H1 (cell line): ENCODE measurements at regions not wholly inside any gene's neighbourhood (a gene's known extent, or its start where the extent isn't known, plus 50 kb on each side); places are given as distances from the start of the nearest gene placed in this dataset.

Experiments used
- CTCF ChIA-PET: fragments of 300-600 bp; sonication (Branson Sonifier 250); formaldehyde crosslinking; loops from one replicate; lab custom pipeline; 2021; ENCODE audit not compliant: partially characterized antibody; lab: Charles Lee
- POLR2A ChIA-PET: fragments of 300-600 bp; sonication (Branson Sonifier 250); formaldehyde crosslinking; loops from one replicate; lab custom pipeline; 2021; ENCODE audit warnings: inconsistent platforms; ENCODE audit not compliant: partially characterized antibody; lab: Charles Lee
- DNase-seq, 2 experiments: peaks; one replicate each; pipeline versions ENCODE4 v3.0.0 to v3.0.0-alpha.2; 2010 to 2022; ENCODE audit warnings: low spot score in 2 of 2, low read depth in 1 of 2, mixed read lengths in 1 of 2
- FAIRE-seq: peaks from 2 replicates; lab custom pipeline; 2011; peaks lifted over from hg19 to GRCh38; lab: Jason Lieb, UNC
- H2AFZ ChIP-seq: 2 replicates; pipeline ENCODE4 v1.8.1; 2012; ENCODE audit warnings: low read length, inconsistent platforms
- H2AK5ac ChIP-seq: 2 replicates; pipeline ENCODE4 v1.6.1; 2013; ENCODE audit warnings: low read depth, low read length
- H2BK120ac ChIP-seq: replicated peaks from 2 replicates; pipeline ENCODE3; 2013; ENCODE audit warnings: low read depth, low read length, inconsistent platforms
- H2BK12ac ChIP-seq: 2 replicates; pipeline ENCODE4 v1.6.1; 2013; ENCODE audit warnings: low read depth, low read length
- H2BK15ac ChIP-seq: 2 replicates; pipeline ENCODE4 v1.6.1; 2013; ENCODE audit warnings: low read length
- H2BK20ac ChIP-seq: 2 replicates; pipeline ENCODE4 v1.6.1; 2013; ENCODE audit warnings: low read length
- H2BK5ac ChIP-seq: 2 replicates; pipeline ENCODE4 v1.6.1; 2013; ENCODE audit warnings: low read depth, low read length
- H3K14ac ChIP-seq: 2 replicates; pipeline ENCODE4 v1.6.1; 2013; ENCODE audit warnings: inconsistent platforms; ENCODE audit not compliant: insufficient read length
- H3K18ac ChIP-seq: 2 replicates; pipeline ENCODE4 v1.6.1; 2013; ENCODE audit warnings: low read length; ENCODE audit errors: extremely low read depth
- H3K23ac ChIP-seq: 2 replicates; pipeline ENCODE4 v1.6.1; 2013; ENCODE audit warnings: inconsistent platforms; ENCODE audit not compliant: insufficient read length
- H3K23me2 ChIP-seq: 2 replicates; pipeline ENCODE4 v1.6.1; 2013; ENCODE audit warnings: low read depth, low read length
- H3K27ac ChIP-seq: 2 replicates; pipeline ENCODE4 v1.6.1; 2011; ENCODE audit warnings: low read depth, low read length, inconsistent platforms
- H3K27me3 ChIP-seq, 4 experiments: replicated peaks in 1 of 4; 1 replicate in 1 of 4; 2 replicates in 3 of 4; pipeline versions ENCODE4 v1.6.1 to v1.8.1; 2011 to 2013; ENCODE audit warnings: low read length in 3 of 4, mild to moderate bottlenecking in 3 of 4, inconsistent platforms in 2 of 4, mixed read lengths in 2 of 4, moderate library complexity in 1 of 4; ENCODE audit not compliant: control insufficient read depth in 3 of 4, insufficient read depth in 3 of 4; ENCODE audit errors: extremely low read depth in 1 of 4
- H3K36me3 ChIP-seq, 4 experiments: 2 replicates each; pipeline versions ENCODE4 v1.6.1 to v1.8.1; 2011 to 2013; ENCODE audit warnings: mild to moderate bottlenecking in 4 of 4, low read length in 3 of 4, moderate library complexity in 2 of 4, control low read depth in 1 of 4, inconsistent platforms in 1 of 4; ENCODE audit not compliant: insufficient read depth in 4 of 4, control insufficient read depth in 2 of 4
- H3K4ac ChIP-seq: replicated peaks from 2 replicates; pipeline ENCODE3; 2013; ENCODE audit warnings: low read length, low read depth, mixed read lengths, inconsistent platforms; ENCODE audit not compliant: insufficient read length
- H3K4me1 ChIP-seq, 4 experiments: replicated peaks in 1 of 4; 1 replicate in 1 of 4; 2 replicates in 3 of 4; pipeline versions ENCODE4 v1.6.1 to v1.8.1; 2011 to 2013; ENCODE audit warnings: low read length in 3 of 4, inconsistent platforms in 2 of 4, mixed read lengths in 1 of 4; ENCODE audit not compliant: insufficient read depth in 4 of 4, control insufficient read depth in 3 of 4
- H3K4me2 ChIP-seq, 2 experiments: 2 replicates each; pipeline versions ENCODE4 v1.6.1 to v1.8.1; 2011 to 2013; ENCODE audit warnings: low read depth in 2 of 2, low read length in 2 of 2, control low read depth in 1 of 2, inconsistent platforms in 1 of 2, mild to moderate bottlenecking in 1 of 2; ENCODE audit not compliant: insufficient read depth in 1 of 2
- H3K4me3 ChIP-seq, 4 experiments: fragments of 200-600, 300-600 bp in 1 of 4; sonication (generic), shearing (Covaris generic), sonication (Bioruptor Twin) in 1 of 4; 2 replicates each; pipeline versions ENCODE4 v1.5.1 to v1.8.1; 2011 to 2016; ENCODE audit warnings: low read length in 4 of 4, low read depth in 3 of 4, control low read depth in 2 of 4, inconsistent platforms in 2 of 4, mild to moderate bottlenecking in 2 of 4, mixed read lengths in 1 of 4, moderate library complexity in 1 of 4; ENCODE audit not compliant: insufficient read depth in 2 of 4; ENCODE audit errors: extremely low read depth in 1 of 4
- H3K56ac ChIP-seq: replicated peaks from 2 replicates; pipeline ENCODE3; 2013; ENCODE audit warnings: low read depth, mild to moderate bottlenecking, mixed read lengths, low read length, inconsistent platforms; ENCODE audit not compliant: insufficient read length
- H3K79me1 ChIP-seq: 2 replicates; pipeline ENCODE4 v1.6.1; 2013; ENCODE audit warnings: low read depth, low read length, control low read depth
- H3K79me2 ChIP-seq, 2 experiments: 2 replicates each; pipeline versions ENCODE4 v1.6.1 to v1.8.1; 2012 to 2013; ENCODE audit warnings: low read length in 2 of 2, mild to moderate bottlenecking in 2 of 2, inconsistent platforms in 1 of 2; ENCODE audit not compliant: insufficient read depth in 2 of 2, control insufficient read depth in 1 of 2
- H3K9ac ChIP-seq, 4 experiments: replicated peaks in 1 of 4; 1 replicate in 1 of 4; 2 replicates in 3 of 4; pipeline versions ENCODE4 v1.6.1 to v1.8.1; 2011 to 2013; ENCODE audit warnings: low read depth in 3 of 4, low read length in 3 of 4, control low read depth in 2 of 4, mild to moderate bottlenecking in 2 of 4, moderate library complexity in 2 of 4, inconsistent platforms in 1 of 4; ENCODE audit errors: extremely low read depth in 1 of 4
- H3K9me3 ChIP-seq, 2 experiments: 2 replicates each; pipeline versions ENCODE4 v1.6.1 to v1.8.1; 2012 to 2013; ENCODE audit warnings: mild to moderate bottlenecking in 2 of 2, moderate library complexity in 2 of 2, control low read depth in 1 of 2, inconsistent platforms in 1 of 2, low read depth in 1 of 2, low read length in 1 of 2, mixed read lengths in 1 of 2; ENCODE audit not compliant: insufficient read depth in 2 of 2
- H4K20me1 ChIP-seq, 2 experiments: replicated peaks in 1 of 2; 2 replicates each; pipeline versions ENCODE3 to v1.8.1; 2011 to 2013; ENCODE audit warnings: inconsistent platforms in 2 of 2, low read length in 2 of 2, mild to moderate bottlenecking in 1 of 2; ENCODE audit not compliant: insufficient read depth in 2 of 2, control insufficient read depth in 1 of 2
- H4K5ac ChIP-seq: 2 replicates; pipeline ENCODE4 v1.6.1; 2013; ENCODE audit warnings: low read length, low read depth, mixed read lengths, inconsistent platforms; ENCODE audit not compliant: insufficient read length
- H4K8ac ChIP-seq: 2 replicates; pipeline ENCODE4 v1.8.0; 2013; ENCODE audit warnings: mild to moderate bottlenecking, moderate library complexity, low read length, inconsistent platforms; ENCODE audit not compliant: insufficient read depth; ENCODE audit errors: extremely low read depth
- H4K91ac ChIP-seq: replicated peaks from 2 replicates; pipeline ENCODE3; 2013; ENCODE audit warnings: low read length, mixed read lengths, inconsistent platforms; ENCODE audit not compliant: insufficient read length
- CHD2 ChIP-seq: IDR thresholded peaks from 2 replicates; pipeline ENCODE4 v1.6.1; 2012; ENCODE audit warnings: low read length, improper control_type of control experiment
- EZH2 ChIP-seq: fragments of 200-600 bp; sonication (generic); IDR thresholded peaks from 2 replicates; pipeline ENCODE4 v1.7.1; 2012; ENCODE audit warnings: low read depth, mild to moderate bottlenecking, moderate library complexity, low read length, inconsistent platforms; ENCODE audit not compliant: severe bottlenecking
- GTF2F1 ChIP-seq: IDR thresholded peaks from 2 replicates; pipeline ENCODE4 v1.6.1; 2012; ENCODE audit warnings: low read depth, low read length, improper control_type of control experiment, borderline replicate concordance
- POLR2A ChIP-seq, 2 experiments: IDR thresholded peaks; 1 replicate in 1 of 2; 2 replicates in 1 of 2; pipeline ENCODE4 v1.6.1; 2011; ENCODE audit warnings: low read depth in 2 of 2, low read length in 2 of 2, mild to moderate bottlenecking in 2 of 2; ENCODE audit errors: control extremely low read depth in 1 of 2
- SP4 ChIP-seq: IDR thresholded peaks from 2 replicates; pipeline ENCODE4 v1.6.1; 2012; ENCODE audit warnings: low read length, inconsistent platforms
- TAF1 ChIP-seq: IDR thresholded peaks from 2 replicates; pipeline ENCODE4 v1.6.1; 2011; ENCODE audit warnings: mild to moderate bottlenecking, low read depth, low read length
- TBP ChIP-seq: IDR thresholded peaks from 2 replicates; pipeline ENCODE4 v1.6.1; 2011; ENCODE audit warnings: low read depth, low read length, improper control_type of control experiment
- WGBS, 2 experiments: shearing (Covaris generic) in 1 of 2; methylation state at CpG; one replicate each; pipeline versions ENCODE4 v1.1.6 to v1.1.7; 2013 to 2015; ENCODE audit warnings: low lambda C conversion rate in 2 of 2, mixed read lengths in 2 of 2, inconsistent platforms in 1 of 2, low coverage in 1 of 2, missing lambda C conversion rate in 1 of 2; ENCODE audit not compliant: insufficient replicate concordance in 2 of 2, insufficient coverage in 1 of 2, insufficient read length in 1 of 2; ENCODE audit errors: extremely low coverage in 1 of 2, missing lambda C conversion rate in 1 of 2; 5-methylcytosine and 5-hydroxymethylcytosine counted together

GRCh38 chr5:143888912-143889311 lies 77.0 kb downstream of the HMHB1 start:
- no peak for TF ChIP-seq TBP
- no peak for TF ChIP-seq GTF2F1
- TF ChIP-seq TAF1, result no peak
- no peak for TF ChIP-seq POLR2A (IDR thresholded peaks at IDR 0.05; ENCODE audit: control extremely low read depth in 1 of 2, low read depth in 2 of 2, low read length in 2 of 2)
- TF ChIP-seq SP4, result no peak
- TF ChIP-seq EZH2, result no peak
- TF ChIP-seq CHD2, result no peak
- Histone ChIP-seq H3K56ac (no peak overlapping the region), H3K23me2 (no peaks in the 10 kb centered on the region), H4K20me1 (no peaks in the 10 kb centered on the region), H3K36me3 (no peaks in the 10 kb centered on the region), H2BK12ac (no peak overlapping the region), H2BK5ac (no peak overlapping the region), H3K79me2 (no peaks in the 10 kb centered on the region), H3K9me3 (no peaks in the 10 kb centered on the region), H3K9ac (no peak overlapping the region), H3K14ac (no peak overlapping the region), H2BK120ac (no peak overlapping the region), H3K79me1 (no peaks in the 10 kb centered on the region), H2AK5ac (no peak overlapping the region), H4K8ac (no peak overlapping the region), H3K4me3 (no peak overlapping the region), H2BK15ac (no peak overlapping the region), H2AFZ (no peak overlapping the region), H3K23ac (no peak overlapping the region), H4K91ac (no peak overlapping the region), H3K27me3 (no peaks in the 10 kb centered on the region), H2BK20ac (no peak overlapping the region), H3K4me1 (peaks cover 0 to 3% (median 0%) of the 10 kb centered on the region in 4 experiments; a peak in 1 of 7 replicates), H3K4ac (no peak overlapping the region), H3K4me2 (no peak overlapping the region), H4K5ac (no peak overlapping the region), H3K27ac (no peak overlapping the region), H3K18ac (no peak overlapping the region)
- DNase-seq, result no peak
- WGBS, 2 experiments, result 86% methylated on average over 3 of the region's 3 CpGs; no CpG with 5 or more reads in 1 of the 2 experiments
- ChIA-PET CTCF (no interaction called here), POLR2A (no interaction called here)
- FAIRE-seq, result no peak
